Parathyroid adenoma (tissue), 2 donors: ENCODE measurements at regions not wholly inside any gene's neighbourhood (a gene's known extent, or its start where the extent isn't known, plus 50 kb on each side); places are given as distances from the start of the nearest gene placed in this dataset.

Source experiments
- H2AFZ ChIP-seq: fragments of 300-600 bp; sonication (generic); one replicate; pipeline ENCODE4 v1.7.0; 2017; ENCODE audit warnings: antibody characterized with exemption, mild to moderate bottlenecking
- H3K27ac ChIP-seq: fragments of 300-600 bp; sonication (generic); one replicate; pipeline ENCODE4 v1.7.0; 2017
- H3K27me3 ChIP-seq: fragments of 300-600 bp; sonication (generic); one replicate; pipeline ENCODE4 v1.7.0; 2017; ENCODE audit warnings: low read length; ENCODE audit not compliant: control insufficient read depth, insufficient read depth
- H3K36me3 ChIP-seq: fragments of 300-600 bp; sonication (generic); one replicate; pipeline ENCODE4 v1.7.0; 2017; ENCODE audit warnings: low read length; ENCODE audit not compliant: control insufficient read depth, insufficient read depth
- H3K4me1 ChIP-seq: fragments of 300-600 bp; sonication (generic); one replicate; pipeline ENCODE4 v1.7.0; 2017; ENCODE audit warnings: control low read depth
- H3K4me2 ChIP-seq: fragments of 300-600 bp; sonication (generic); one replicate; pipeline ENCODE4 v1.7.0; 2017; ENCODE audit warnings: low read length
- H3K4me3 ChIP-seq: fragments of 300-600 bp; sonication (generic); one replicate; pipeline ENCODE4 v1.7.0; 2017; ENCODE audit warnings: low read depth, low read length
- H3K79me2 ChIP-seq: fragments of 300-600 bp; sonication (generic); one replicate; pipeline ENCODE4 v1.7.0; 2017; ENCODE audit warnings: control low read depth
- H3K9ac ChIP-seq: fragments of 300-600 bp; sonication (generic); one replicate; pipeline ENCODE4 v1.7.0; 2017; ENCODE audit warnings: mild to moderate bottlenecking
- H3K9me3 ChIP-seq: fragments of 300-600 bp; sonication (generic); one replicate; pipeline ENCODE4 v1.7.0; 2017; ENCODE audit warnings: low read length; ENCODE audit not compliant: control insufficient read depth
- TF ChIP-seq, protein P1 (sequence below): fragments of 300-600 bp; sonication (generic); IDR thresholded peaks from one replicate; pipeline ENCODE4 v1.7.0; 2017; ENCODE audit warnings: antibody characterized with exemption, mild to moderate bottlenecking
- donor health status: primary hyperparathyroidism.

DNA sequence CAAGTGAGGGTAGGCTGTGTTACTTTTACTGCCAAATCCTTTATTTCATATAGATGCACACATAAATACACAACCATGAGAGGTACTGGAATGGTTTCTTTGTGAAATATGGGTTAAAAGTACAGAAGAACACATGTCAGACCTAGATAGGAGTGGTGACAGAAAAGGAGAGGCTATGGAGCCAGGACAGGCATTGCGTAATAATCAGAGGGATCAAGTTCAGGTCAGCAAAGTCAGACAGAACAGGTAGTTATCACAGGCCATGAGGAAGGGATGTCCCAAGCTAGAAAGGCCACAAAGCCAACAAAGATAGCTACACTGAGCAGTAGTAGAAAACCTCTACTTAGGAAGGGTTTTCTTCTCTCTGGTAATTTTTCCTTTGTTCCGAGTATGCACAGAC, 272.6 kb downstream of the KCNN2 start:
- Histone ChIP-seq H3K27me3 (no peaks in the 10 kb centered on the region), H2AFZ (no peak overlapping the region), H3K36me3 (no peaks in the 10 kb centered on the region), H3K9me3 (no peaks in the 10 kb centered on the region), H3K4me1 (no peaks in the 10 kb centered on the region), H3K4me2 (no peak overlapping the region), H3K79me2 (no peaks in the 10 kb centered on the region), H3K27ac (no peak overlapping the region), H3K4me3 (no peak overlapping the region), H3K9ac (no peak overlapping the region)
- TF ChIP-seq, protein P1, sequence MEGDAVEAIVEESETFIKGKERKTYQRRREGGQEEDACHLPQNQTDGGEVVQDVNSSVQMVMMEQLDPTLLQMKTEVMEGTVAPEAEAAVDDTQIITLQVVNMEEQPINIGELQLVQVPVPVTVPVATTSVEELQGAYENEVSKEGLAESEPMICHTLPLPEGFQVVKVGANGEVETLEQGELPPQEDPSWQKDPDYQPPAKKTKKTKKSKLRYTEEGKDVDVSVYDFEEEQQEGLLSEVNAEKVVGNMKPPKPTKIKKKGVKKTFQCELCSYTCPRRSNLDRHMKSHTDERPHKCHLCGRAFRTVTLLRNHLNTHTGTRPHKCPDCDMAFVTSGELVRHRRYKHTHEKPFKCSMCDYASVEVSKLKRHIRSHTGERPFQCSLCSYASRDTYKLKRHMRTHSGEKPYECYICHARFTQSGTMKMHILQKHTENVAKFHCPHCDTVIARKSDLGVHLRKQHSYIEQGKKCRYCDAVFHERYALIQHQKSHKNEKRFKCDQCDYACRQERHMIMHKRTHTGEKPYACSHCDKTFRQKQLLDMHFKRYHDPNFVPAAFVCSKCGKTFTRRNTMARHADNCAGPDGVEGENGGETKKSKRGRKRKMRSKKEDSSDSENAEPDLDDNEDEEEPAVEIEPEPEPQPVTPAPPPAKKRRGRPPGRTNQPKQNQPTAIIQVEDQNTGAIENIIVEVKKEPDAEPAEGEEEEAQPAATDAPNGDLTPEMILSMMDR: no peak

DNA sequence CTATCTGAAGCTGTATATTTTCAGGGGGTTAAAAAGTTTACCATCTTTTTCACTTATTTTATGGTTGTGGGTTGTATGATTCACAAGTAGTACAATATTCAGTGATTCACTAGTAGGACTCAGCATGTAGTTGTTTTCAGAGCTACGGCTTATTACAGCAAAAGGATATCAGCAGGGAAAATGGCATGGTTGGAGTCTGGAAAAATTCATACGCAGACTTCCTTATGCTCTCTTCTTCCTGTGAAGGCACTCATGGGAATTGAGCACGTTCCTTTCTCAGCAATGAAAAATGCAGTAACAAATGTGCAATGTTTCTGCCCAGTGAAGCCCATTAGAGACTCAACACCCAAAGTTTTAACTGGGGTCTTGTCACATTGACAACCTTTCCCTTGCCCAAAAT, 250.5 kb downstream of the KCNN2 start:
- Histone ChIP-seq H3K9ac (no peak overlapping the region), H3K9me3 (peaks cover 4% of the 10 kb centered on the region), H3K36me3 (no peaks in the 10 kb centered on the region), H3K27me3 (no peaks in the 10 kb centered on the region), H3K4me3 (no peak overlapping the region), H3K4me2 (no peak overlapping the region), H3K27ac (no peak overlapping the region), H3K79me2 (no peaks in the 10 kb centered on the region), H3K4me1 (no peaks in the 10 kb centered on the region), H2AFZ (no peak overlapping the region)
- TF ChIP-seq, protein P1: no peak

DNA sequence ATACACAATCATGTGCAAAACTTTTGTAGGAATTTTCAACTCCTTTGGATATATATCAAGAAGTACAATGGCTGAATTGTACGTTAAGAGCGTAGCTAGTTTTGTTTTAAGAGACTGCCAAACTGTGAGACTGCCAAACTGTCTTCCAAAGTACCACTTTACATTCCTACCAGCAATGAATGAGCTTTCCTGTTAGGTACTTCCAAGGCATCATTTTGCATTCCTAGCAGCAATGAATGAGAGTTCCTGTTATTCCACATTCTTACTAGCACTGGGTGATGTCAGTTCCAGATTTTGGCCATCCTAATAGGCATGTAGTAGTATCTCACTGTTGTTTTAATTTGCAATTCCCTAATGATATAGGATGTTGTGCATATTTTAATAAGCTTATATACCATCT, 219.3 kb downstream of the KCNN2 start:
- no peak overlapping the region for H3K9ac ChIP-seq
- H3K36me3 ChIP-seq: no peaks in the 10 kb centered on the region
- TF ChIP-seq, protein P1: no peak
- no peaks in the 10 kb centered on the region for H3K9me3 ChIP-seq
- no peak overlapping the region for H3K27ac ChIP-seq
- H3K4me1 ChIP-seq: no peaks in the 10 kb centered on the region
- H3K79me2 ChIP-seq: no peaks in the 10 kb centered on the region
- no peak overlapping the region for H3K4me3 ChIP-seq
- H2AFZ ChIP-seq: no peak overlapping the region
- H3K4me2 ChIP-seq: no peak overlapping the region
- no peaks in the 10 kb centered on the region for H3K27me3 ChIP-seq

DNA sequence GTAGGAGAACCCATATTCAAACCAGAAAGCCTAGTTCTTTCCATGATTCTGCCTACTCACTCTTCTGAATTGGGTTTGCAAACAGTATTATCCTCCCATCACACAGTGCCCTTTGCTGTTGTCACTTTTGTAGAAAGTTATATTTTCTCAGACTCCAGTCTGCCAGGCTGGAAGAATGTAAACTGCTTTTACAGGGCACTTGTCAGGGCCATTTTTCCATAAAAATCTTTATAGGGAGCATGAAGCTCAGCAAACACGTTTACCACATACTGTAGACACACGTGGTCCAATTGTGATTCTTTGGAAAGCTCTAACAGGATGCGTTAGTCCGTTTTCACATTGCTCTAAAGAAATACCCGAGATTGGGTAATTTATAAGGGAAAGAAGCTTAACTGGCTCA, 204.0 kb downstream of the KCNN2 start:
- Histone ChIP-seq H3K9me3 (no peaks in the 10 kb centered on the region), H3K36me3 (no peaks in the 10 kb centered on the region), H3K9ac (no peak overlapping the region), H2AFZ (no peak overlapping the region), H3K27ac (no peak overlapping the region), H3K79me2 (no peaks in the 10 kb centered on the region), H3K4me1 (no peaks in the 10 kb centered on the region), H3K27me3 (no peaks in the 10 kb centered on the region), H3K4me2 (no peak overlapping the region), H3K4me3 (no peak overlapping the region)
- TF ChIP-seq, protein P1: no peak

DNA sequence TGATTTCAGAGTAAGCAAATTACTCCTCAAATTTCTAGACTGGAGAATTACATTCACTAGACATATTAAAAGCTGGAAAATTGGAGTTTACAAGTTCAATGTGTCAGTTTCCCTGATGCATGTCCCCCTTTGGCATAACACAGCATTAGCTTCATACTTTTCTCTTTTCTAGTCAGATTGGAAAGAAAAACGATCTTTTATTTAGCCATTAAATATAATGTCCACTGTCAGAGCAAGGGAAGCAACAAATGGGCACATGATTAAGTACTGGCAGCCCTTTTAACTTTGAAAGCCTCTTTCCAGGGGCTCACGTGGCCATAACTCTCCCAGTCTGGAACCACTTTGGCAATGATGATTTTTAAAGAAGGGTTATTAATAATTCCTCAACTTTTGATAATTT, 203.3 kb downstream of the KCNN2 start:
- H2AFZ ChIP-seq: no peak overlapping the region

More for the DNA sequence above, 203.3 kb downstream of the KCNN2 start:
- H3K4me1 ChIP-seq: no peaks in the 10 kb centered on the region
- no peaks in the 10 kb centered on the region for H3K36me3 ChIP-seq
- no peaks in the 10 kb centered on the region for H3K9me3 ChIP-seq
- no peaks in the 10 kb centered on the region for H3K79me2 ChIP-seq
- no peak overlapping the region for H3K27ac ChIP-seq
- H3K27me3 ChIP-seq: no peaks in the 10 kb centered on the region
- no peak overlapping the region for H3K4me3 ChIP-seq
- no peak overlapping the region for H3K4me2 ChIP-seq
- H3K9ac ChIP-seq: no peak overlapping the region
- TF ChIP-seq, protein P1: no peak
